HEK293T (cell line): ENCODE measurements at regions not wholly inside any gene's neighbourhood (a gene's known extent, or its start where the extent isn't known, plus 50 kb on each side); places are given as distances from the start of the nearest gene placed in this dataset.

Source experiments
- FOXM1 ChIP-seq: fragments of 450-650 bp; IDR thresholded peaks from 2 replicates; pipeline ENCODE4 v1.6.1; 2017; ENCODE audit warnings: mild to moderate bottlenecking, borderline replicate concordance
- L3MBTL2 ChIP-seq: fragments of 450-650 bp; conservative IDR thresholded peaks from 2 replicates; pipeline ENCODE4 v1.6.1; 2016; ENCODE audit warnings: mild to moderate bottlenecking
- SP1 ChIP-seq: fragments of 450-650 bp; IDR thresholded peaks from 2 replicates; pipeline ENCODE4 v1.6.1; 2017

GRCh38 chr3:18866899-18867298 is 281.4 kb upstream of the KCNH8 start:
- TF ChIP-seq L3MBTL2 (no peak), SP1 (no peak), FOXM1 (no peak)
